ENCODE measurements at regions not wholly inside any gene's neighbourhood (a gene's known extent, or its start where the extent isn't known, plus 50 kb on each side); places are given as distances from the start of the nearest gene placed in this dataset.

GRCh38 chrX:13169684-13170083 lies 125.3 kb upstream of the FAM9C start:
- TF ChIP-seq CTCF (IDR thresholded peaks at IDR 0.05) (no peak), POLR2A (IDR thresholded peaks at IDR 0.05) (no peak)

All from body of pancreas (tissue), 4 donors.